A549 (cell line): ENCODE measurements at regions not wholly inside any gene's neighbourhood (a gene's known extent, or its start where the extent isn't known, plus 50 kb on each side); places are given as distances from the start of the nearest gene placed in this dataset.

Experiments
- ATAC-seq, 2 experiments: fragments of 200-7000 bp in 1 of 2; fragments of >200 bp in 1 of 2; cut with Nextera tagmentation in 1 of 2; cut with Tn5 transposase in 1 of 2; 3 replicates each; pipeline versions ENCODE4 v1.8.0 to v1.9.1; 2018 to 2020; ENCODE audit warnings: mild to moderate bottlenecking in 1 of 2, moderate library complexity in 1 of 2
- CTCF ChIA-PET: fragments of 300-600 bp; sonication (Branson Sonifier 250); formaldehyde crosslinking; extraction: SDS; loops from one replicate; lab custom pipeline; 2021; ENCODE audit warnings: antibody characterized with exemption, inconsistent platforms; lab: Yijun Ruan, JAX
- POLR2A ChIA-PET: fragments of 350-600 bp; formaldehyde crosslinking; extraction: SDS; loops from one replicate; lab custom pipeline; 2021; ENCODE audit warnings: antibody characterized with exemption, inconsistent platforms; lab: Yijun Ruan, JAX
- DNase-seq, 2 experiments: peaks; one replicate each; pipeline versions ENCODE4 v3.0.0 to v3.0.0-alpha.2; 2011 to 2016; ENCODE audit warnings: low read depth in 1 of 2, low spot score in 1 of 2
- FAIRE-seq: peaks from 2 replicates; lab custom pipeline; 2011; peaks lifted over from hg19 to GRCh38; lab: Jason Lieb, UNC
- H3K27ac ChIP-seq, 2 experiments: fragments of >200 bp; sonication (Bioruptor Twin); formaldehyde crosslinking; 3 replicates each; pipeline ENCODE4 v1.5.1; 2016 to 2017
- H3K4me1 ChIP-seq: fragments of >200 bp; sonication (Bioruptor Twin); formaldehyde crosslinking; 3 replicates; pipeline ENCODE4 v1.6.1; 2016
- H3K4me2 ChIP-seq: fragments of >200 bp; sonication (Bioruptor Twin); formaldehyde crosslinking; 3 replicates; pipeline ENCODE4 v1.6.1; 2016
- H3K4me3 ChIP-seq: fragments of >200 bp; sonication (Bioruptor Twin); formaldehyde crosslinking; 3 replicates; pipeline ENCODE4 v1.5.1; 2016
- H3K9me3 ChIP-seq: fragments of >200 bp; sonication (Bioruptor Twin); formaldehyde crosslinking; 3 replicates; pipeline ENCODE4 v1.6.1; 2016
- CEBPB ChIP-seq, 2 experiments: fragments of >200 bp in 1 of 2; sonication (Bioruptor Twin) in 1 of 2; formaldehyde crosslinking in 1 of 2; IDR thresholded peaks; 2 replicates each; pipeline ENCODE4 v1.6.1; 2012 to 2016
- CHD2 ChIP-seq: fragments of 150-350 bp; IDR thresholded peaks from 2 replicates; pipeline ENCODE4 v1.6.1; 2014; ENCODE audit warnings: low read length; ENCODE audit not compliant: partially characterized antibody
- CTCF ChIP-seq: fragments of >200 bp; sonication (Bioruptor Twin); formaldehyde crosslinking; IDR thresholded peaks from 3 replicates; pipeline ENCODE4 v1.5.1; 2016
- E2F6 ChIP-seq: IDR thresholded peaks from 2 replicates; pipeline ENCODE4 v1.6.1; 2012; ENCODE audit warnings: low read depth, borderline replicate concordance
- EHF ChIP-seq: fragments of 250-450 bp; sonication (Bioruptor Pico); IDR thresholded peaks from 2 replicates; pipeline ENCODE4 v1.5.0; 2020; ENCODE audit warnings: mild to moderate bottlenecking
- ELK1 ChIP-seq: fragments of 150-350 bp; IDR thresholded peaks from 2 replicates; pipeline ENCODE4 v1.6.1; 2014; ENCODE audit warnings: low read depth, mild to moderate bottlenecking, low read length
- EP300 ChIP-seq, 2 experiments: fragments of >200 bp; sonication (Bioruptor Twin); formaldehyde crosslinking; IDR thresholded peaks; 2 replicates in 1 of 2; 3 replicates in 1 of 2; pipeline ENCODE4 v1.6.1; 2016 to 2017
- GATA3 ChIP-seq: IDR thresholded peaks from 2 replicates; pipeline ENCODE4 v1.6.1; 2012; ENCODE audit warnings: borderline replicate concordance
- HDAC2 ChIP-seq: fragments of 200-600 bp; sonication (generic); IDR thresholded peaks from 2 replicates; pipeline ENCODE4 v1.6.1; 2016
- HMGXB4 ChIP-seq: fragments of 250-450 bp; sonication (Bioruptor Pico); IDR thresholded peaks from 2 replicates; pipeline ENCODE4 v1.5.0; 2021; ENCODE audit warnings: mild to moderate bottlenecking, moderate library complexity, borderline replicate concordance
- HOXB13 ChIP-seq: fragments of 250-450 bp; sonication (Bioruptor Pico); IDR thresholded peaks from 2 replicates; pipeline ENCODE4 v1.5.0; 2020; ENCODE audit warnings: low read depth, mild to moderate bottlenecking, moderate library complexity
- JUNB ChIP-seq: fragments of >200 bp; sonication (Bioruptor Twin); formaldehyde crosslinking; IDR thresholded peaks from 2 replicates; pipeline ENCODE4 v1.6.1; 2016
- KDM1A ChIP-seq: fragments of 200-600 bp; sonication (generic); IDR thresholded peaks from 2 replicates; pipeline ENCODE4 v1.6.1; 2016; ENCODE audit warnings: low read depth, mild to moderate bottlenecking
- MAX ChIP-seq: IDR thresholded peaks from 2 replicates; pipeline ENCODE4 v1.6.1; 2012
- MYC ChIP-seq: IDR thresholded peaks from 2 replicates; pipeline ENCODE4 v1.6.1; 2012; ENCODE audit warnings: mild to moderate bottlenecking, inconsistent platforms, low read length, improper control_type of control experiment, borderline replicate concordance
- NPAS2 ChIP-seq: fragments of 250-450 bp; sonication (Bioruptor Pico); IDR thresholded peaks from 2 replicates; pipeline ENCODE4 v1.8.0; 2022; ENCODE audit warnings: mild to moderate bottlenecking, moderate library complexity, borderline replicate concordance
- PBX3 ChIP-seq: IDR thresholded peaks from 2 replicates; pipeline ENCODE4 v1.6.1; 2012
- PHF8 ChIP-seq: fragments of 200-600 bp; sonication (generic); IDR thresholded peaks from 2 replicates; pipeline ENCODE4 v1.6.1; 2016; ENCODE audit warnings: low read depth, mild to moderate bottlenecking, antibody characterized with exemption, moderate library complexity, borderline replicate concordance
- POLR2A ChIP-seq: IDR thresholded peaks from 2 replicates; pipeline ENCODE4 v1.6.1; 2012; ENCODE audit warnings: mild to moderate bottlenecking, low read length
- POLR2AphosphoS2 ChIP-seq: conservative IDR thresholded peaks from 2 replicates; pipeline ENCODE4 v1.6.1; 2012; ENCODE audit warnings: low read length, improper control_type of control experiment, inconsistent platforms
- RAD21 ChIP-seq, 2 experiments: fragments of >200 bp in 1 of 2; sonication (Bioruptor Twin) in 1 of 2; formaldehyde crosslinking in 1 of 2; IDR thresholded peaks in 1 of 2; conservative IDR thresholded peaks in 1 of 2; 2 replicates in 1 of 2; 3 replicates in 1 of 2; pipeline ENCODE4 v1.6.1; 2012 to 2018; ENCODE audit warnings: inconsistent platforms in 1 of 2
- RARB ChIP-seq: fragments of 250-450 bp; sonication (Bioruptor Pico); IDR thresholded peaks from 2 replicates; pipeline ENCODE4 v1.8.0; 2021; ENCODE audit warnings: mild to moderate bottlenecking, moderate library complexity
- RFX5 ChIP-seq: fragments of 450-650 bp; IDR thresholded peaks from 2 replicates; pipeline ENCODE4 v1.7.1; 2014; ENCODE audit warnings: antibody characterized with exemption, mild to moderate bottlenecking, moderate library complexity
- RNF2 ChIP-seq: fragments of 200-600 bp; sonication (generic); IDR thresholded peaks from 2 replicates; pipeline ENCODE4 v1.6.1; 2016; ENCODE audit warnings: low read depth, mild to moderate bottlenecking, antibody characterized with exemption, moderate library complexity, borderline replicate concordance
- SMC3 ChIP-seq: fragments of >200 bp; sonication (Bioruptor Twin); formaldehyde crosslinking; IDR thresholded peaks from 3 replicates; pipeline ENCODE4 v1.6.1; 2018; ENCODE audit warnings: inconsistent platforms
- SREBF2 ChIP-seq: fragments of 450-650 bp; IDR thresholded peaks from 2 replicates; pipeline ENCODE4 v1.6.1; 2014; ENCODE audit warnings: mild to moderate bottlenecking, moderate library complexity
- TP53 ChIP-seq: fragments of 250-450 bp; sonication (Bioruptor Pico); IDR thresholded peaks from 2 replicates; pipeline ENCODE4 v1.5.0; 2021; ENCODE audit warnings: mild to moderate bottlenecking, moderate library complexity
- USF2 ChIP-seq: fragments of 450-650 bp; IDR thresholded peaks from 2 replicates; pipeline ENCODE4 v1.6.1; 2014; ENCODE audit warnings: antibody characterized with exemption
- ZSCAN20 ChIP-seq: fragments of 250-450 bp; sonication (Bioruptor Pico); IDR thresholded peaks from 2 replicates; pipeline ENCODE4 v1.8.0; 2022; ENCODE audit warnings: mild to moderate bottlenecking, moderate library complexity
- WGBS: methylation state at CpG from one replicate; pipeline ENCODE4 v1.1.6; 2017; ENCODE audit errors: missing lambda C conversion rate; 5-methylcytosine and 5-hydroxymethylcytosine counted together

- no peak for TF ChIP-seq MYC
- TF ChIP-seq SMC3, result no peak
Measured at GRCh38 chr1:234975941-234976860, 152.4 kb downstream of the TOMM20 start (continued).

- ATAC-seq (peak; percentile 79 to 89), FAIRE-seq (no peak), DNase-seq (peak; percentile 82 to 99)
- Histone ChIP-seq H3K4me3 (no peak overlapping the region), H3K4me2 (peak overlapping the region; percentile 62), H3K9me3 (no peaks in the 10 kb centered on the region), H3K27ac (peak overlapping the region; percentile 94 to 95), H3K4me1 (peaks cover 93% of the 10 kb centered on the region)
- 33% methylated on average over 11 of the region's 11 CpGs for WGBS
- ChIA-PET CTCF (interaction anchor here (0.7 to 12.5 kb wide), 17 partner anchors 12 to 488 kb away, joined by 3 to 94 read pairs (median 5); no protein-coding TSS in a partner anchor), POLR2A (interaction anchor here (0.9 to 2.9 kb wide), 14 partner anchors 13 to 480 kb away, joined by 3 to 14 read pairs (median 6); partner anchors contain the start of gene IRF2BP2)
- TF ChIP-seq ELK1, result no peak
- peak; percentile 97 for TF ChIP-seq MAX
- TF ChIP-seq JUNB, result peak; percentile 100
- no peak for TF ChIP-seq CTCF
- TF ChIP-seq NPAS2, result no peak
- TF ChIP-seq PHF8, result no peak
- TF ChIP-seq RNF2, result no peak
- peak; percentile 42; the same call in 1 of the 2 replicates for TF ChIP-seq HOXB13 (CRISPR knock-in tag)
- peak; percentile 82 for TF ChIP-seq RARB (CRISPR knock-in tag)
- TF ChIP-seq KDM1A, result no peak
- no peak for TF ChIP-seq POLR2AphosphoS2
- TF ChIP-seq ZSCAN20 (CRISPR knock-in tag), result peak; percentile 76
- peak; percentile 89 for TF ChIP-seq EHF
- no peak for TF ChIP-seq HDAC2
- no peak for TF ChIP-seq USF2
- TF ChIP-seq POLR2A, result no peak
- TF ChIP-seq CHD2, result no peak
- TF ChIP-seq EP300 (IDR thresholded peaks at IDR 0.05), result peak; percentile 99
- TF ChIP-seq CEBPB (IDR thresholded peaks at IDR 0.05), result peak; percentile 98 to 100
- peak; percentile 100 for TF ChIP-seq GATA3
- peak; percentile 91 for TF ChIP-seq PBX3
- TF ChIP-seq RFX5, result no peak
- TF ChIP-seq SREBF2, result no peak
- TF ChIP-seq HMGXB4, result no peak
- peak; percentile 60 to 81 for TF ChIP-seq RAD21 (conservative IDR thresholded peaks at IDR 0.05 in 1 of 2, IDR thresholded peaks at IDR 0.05 in 1 of 2)
- TF ChIP-seq E2F6, result no peak
- no peak for TF ChIP-seq TP53 (CRISPR knock-in tag)
Measured at GRCh38 chr1:234975122-234975940, 153.3 kb downstream of the TOMM20 start.
